Adrenal gland (tissue), 5 donors: ENCODE measurements at regions not wholly inside any gene's neighbourhood (a gene's known extent, or its start where the extent isn't known, plus 50 kb on each side); places are given as distances from the start of the nearest gene placed in this dataset.

Source experiments
- POLR2A ChIP-seq, 2 donors: fragments of 450-650 bp; IDR thresholded peaks; one replicate each; pipeline ENCODE4 v1.6.1; 2017; ENCODE audit warnings: antibody characterized with exemption in 2 of 2, mild to moderate bottlenecking in 2 of 2, moderate library complexity in 1 of 2
- TF ChIP-seq, protein P1 (sequence below), 6 experiments: fragments of 450-650 bp in 4 of 6; fragments of 200-600 bp in 2 of 6; sonication (generic) in 1 of 6; IDR thresholded peaks; 1 replicate in 5 of 6; 2 replicates in 1 of 6; pipeline versions ENCODE4 v1.5.1 to v1.8.0; 2016 to 2021; ENCODE audit warnings: antibody characterized with exemption in 6 of 6, mild to moderate bottlenecking in 2 of 6, moderate library complexity in 1 of 6
- donor health status: DM: no; HTN: no; CAD: no.

DNA sequence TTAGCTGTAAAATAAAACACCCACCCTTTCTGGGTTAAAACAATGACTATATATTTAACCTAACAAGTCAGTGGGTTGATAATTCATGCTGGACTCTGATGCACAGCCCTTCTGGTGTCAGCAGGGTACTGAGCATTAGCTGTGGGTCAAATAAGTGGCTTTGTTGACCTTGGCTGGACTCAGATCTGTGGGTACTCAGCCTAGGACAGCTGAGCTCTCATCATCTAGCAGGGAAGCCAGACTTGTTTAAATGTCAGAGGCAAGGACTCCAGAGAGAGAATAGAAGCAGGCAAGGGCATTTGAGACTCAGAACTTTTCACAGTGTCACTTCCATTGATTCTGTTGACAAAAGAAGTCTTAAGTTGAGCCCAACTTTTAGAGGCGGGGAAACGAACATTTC, 1063.8 kb upstream of the CDH8 start:
- TF ChIP-seq POLR2A (IDR thresholded peaks at IDR 0.05): no peak
- TF ChIP-seq, protein P1, sequence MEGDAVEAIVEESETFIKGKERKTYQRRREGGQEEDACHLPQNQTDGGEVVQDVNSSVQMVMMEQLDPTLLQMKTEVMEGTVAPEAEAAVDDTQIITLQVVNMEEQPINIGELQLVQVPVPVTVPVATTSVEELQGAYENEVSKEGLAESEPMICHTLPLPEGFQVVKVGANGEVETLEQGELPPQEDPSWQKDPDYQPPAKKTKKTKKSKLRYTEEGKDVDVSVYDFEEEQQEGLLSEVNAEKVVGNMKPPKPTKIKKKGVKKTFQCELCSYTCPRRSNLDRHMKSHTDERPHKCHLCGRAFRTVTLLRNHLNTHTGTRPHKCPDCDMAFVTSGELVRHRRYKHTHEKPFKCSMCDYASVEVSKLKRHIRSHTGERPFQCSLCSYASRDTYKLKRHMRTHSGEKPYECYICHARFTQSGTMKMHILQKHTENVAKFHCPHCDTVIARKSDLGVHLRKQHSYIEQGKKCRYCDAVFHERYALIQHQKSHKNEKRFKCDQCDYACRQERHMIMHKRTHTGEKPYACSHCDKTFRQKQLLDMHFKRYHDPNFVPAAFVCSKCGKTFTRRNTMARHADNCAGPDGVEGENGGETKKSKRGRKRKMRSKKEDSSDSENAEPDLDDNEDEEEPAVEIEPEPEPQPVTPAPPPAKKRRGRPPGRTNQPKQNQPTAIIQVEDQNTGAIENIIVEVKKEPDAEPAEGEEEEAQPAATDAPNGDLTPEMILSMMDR (IDR thresholded peaks at IDR 0.05): no peak
